ENCODE measurements at regions not wholly inside any gene's neighbourhood (a gene's known extent, or its start where the extent isn't known, plus 50 kb on each side); places are given as distances from the start of the nearest gene placed in this dataset.
A peak's percentile ranks its signal among the peaks of the same experiment; 100 is the strongest.
"Not testable (repeated sequence)": the region's sequence is repeated elsewhere in the genome, so short reads cannot be mapped to it uniquely, and the experiment has no call there.

DNA sequence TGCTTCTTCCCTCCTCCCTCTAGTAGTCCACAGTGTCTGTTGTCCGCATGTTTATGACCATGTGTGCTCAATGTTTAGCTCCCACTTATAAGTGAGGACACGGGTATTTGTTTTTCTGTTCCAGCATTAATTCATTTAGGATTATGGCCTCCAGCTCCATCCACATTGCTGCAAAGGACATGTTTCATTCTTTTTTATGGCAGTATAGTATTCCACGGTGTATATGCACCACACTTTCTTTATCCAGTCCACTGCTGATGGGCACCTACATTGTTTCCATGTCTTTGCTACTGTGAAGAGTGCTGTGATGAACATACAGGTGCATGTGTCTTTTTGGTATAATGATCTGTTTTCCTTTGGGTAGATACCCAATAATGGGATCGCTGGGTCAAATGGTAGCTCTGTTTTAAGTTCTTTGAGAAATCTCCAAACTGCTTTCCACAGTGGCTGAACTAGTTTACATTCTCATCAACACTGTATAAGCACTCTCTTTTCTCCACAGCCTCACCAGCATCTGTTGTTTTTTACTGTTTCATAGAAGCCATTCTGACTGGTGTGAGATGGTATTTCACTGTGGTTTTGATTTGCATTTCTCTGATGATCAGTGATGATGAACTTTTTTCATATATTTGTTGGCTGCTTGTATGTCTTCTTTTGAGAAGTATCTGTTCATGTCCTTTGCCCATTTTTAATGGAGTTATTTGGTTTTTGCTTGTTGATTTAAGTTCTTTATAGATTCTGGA is 63.0 kb upstream of the SLC22A16 start:
- peaks cover 0 to 16% of the 10 kb centered on the region in 2 donors for H3K4me1 ChIP-seq (ENCODE audit: control insufficient read depth in 2 of 2, insufficient read depth in 2 of 2, low read length in 1 of 2)
- H3K27me3 ChIP-seq (ENCODE audit: control insufficient read depth in 1 of 2, insufficient read depth in 2 of 2, low read length in 2 of 2); H3K9me3 ChIP-seq (ENCODE audit: control insufficient read depth in 2 of 2, insufficient read depth in 1 of 2, low read depth in 1 of 2, low read length in 1 of 2); H3K4me3 ChIP-seq (ENCODE audit: low read depth in 1 of 2, low read length in 2 of 2); H3K27ac ChIP-seq (ENCODE audit: low read depth in 2 of 2, low read length in 1 of 2); H3K36me3 ChIP-seq (ENCODE audit: control insufficient read depth in 2 of 2, insufficient read depth in 2 of 2, low read length in 1 of 2): not testable (repeated sequence)
- WGBS, 2 donors = 97 to 98% methylated on average over 4 of the region's 4 CpGs

DNA sequence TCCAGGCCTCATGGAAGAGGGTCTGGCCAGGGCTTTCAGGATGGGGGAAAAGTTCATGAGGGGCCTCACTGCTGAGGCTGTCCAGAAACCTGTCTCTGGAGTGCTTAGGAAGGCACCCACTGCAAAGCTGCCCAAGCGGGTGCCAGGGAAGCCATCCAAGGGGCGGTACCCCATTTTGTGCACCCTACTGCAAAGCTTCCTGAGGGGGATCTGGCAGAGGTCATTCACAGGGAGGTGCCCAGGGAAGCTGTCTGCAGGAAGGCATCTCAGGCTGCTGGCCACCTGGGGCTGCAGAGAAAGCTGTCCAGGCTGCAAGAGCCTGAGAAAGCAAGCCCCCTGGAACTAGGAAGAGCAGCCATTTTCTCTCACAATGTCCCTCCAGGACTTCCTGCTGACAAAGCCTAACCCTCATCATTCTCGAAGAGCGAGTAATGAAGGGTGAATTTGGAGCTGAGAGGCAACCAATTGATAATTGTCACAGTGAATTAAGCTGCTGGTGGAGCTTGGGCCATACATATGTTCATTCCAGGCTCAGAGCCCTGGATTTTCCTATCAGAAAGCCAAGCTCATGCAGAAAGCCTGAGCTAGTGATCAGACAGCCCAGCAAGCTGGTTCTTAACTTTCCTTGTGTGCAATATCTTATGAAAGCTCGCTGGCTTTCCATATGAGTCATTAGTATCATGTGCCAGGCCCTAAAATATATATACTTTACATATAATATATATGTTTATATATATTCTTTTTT is 62.2 kb upstream of the SLC22A16 start:
- 79 to 90% methylated on average over 5 of the region's 5 CpGs for WGBS, 2 donors
- no peaks in the 10 kb centered on the region for H3K9me3 ChIP-seq (ENCODE audit: control insufficient read depth in 2 of 2, insufficient read depth in 1 of 2, low read depth in 1 of 2, low read length in 1 of 2)
- no peaks in the 10 kb centered on the region for H3K36me3 ChIP-seq (ENCODE audit: control insufficient read depth in 2 of 2, insufficient read depth in 2 of 2, low read length in 1 of 2)
- no peaks in the 10 kb centered on the region for H3K27me3 ChIP-seq (ENCODE audit: control insufficient read depth in 1 of 2, insufficient read depth in 2 of 2, low read length in 2 of 2)
- peaks cover 0 to 10% of the 10 kb centered on the region in 2 donors for H3K4me1 ChIP-seq (ENCODE audit: control insufficient read depth in 2 of 2, insufficient read depth in 2 of 2, low read length in 1 of 2)
- H3K4me3 ChIP-seq (ENCODE audit: low read depth in 1 of 2, low read length in 2 of 2) = no peak overlapping the region
- peak overlapping the region in 1 of 2 donors; percentile 36 for H3K27ac ChIP-seq (ENCODE audit: low read depth in 2 of 2, low read length in 1 of 2)

DNA sequence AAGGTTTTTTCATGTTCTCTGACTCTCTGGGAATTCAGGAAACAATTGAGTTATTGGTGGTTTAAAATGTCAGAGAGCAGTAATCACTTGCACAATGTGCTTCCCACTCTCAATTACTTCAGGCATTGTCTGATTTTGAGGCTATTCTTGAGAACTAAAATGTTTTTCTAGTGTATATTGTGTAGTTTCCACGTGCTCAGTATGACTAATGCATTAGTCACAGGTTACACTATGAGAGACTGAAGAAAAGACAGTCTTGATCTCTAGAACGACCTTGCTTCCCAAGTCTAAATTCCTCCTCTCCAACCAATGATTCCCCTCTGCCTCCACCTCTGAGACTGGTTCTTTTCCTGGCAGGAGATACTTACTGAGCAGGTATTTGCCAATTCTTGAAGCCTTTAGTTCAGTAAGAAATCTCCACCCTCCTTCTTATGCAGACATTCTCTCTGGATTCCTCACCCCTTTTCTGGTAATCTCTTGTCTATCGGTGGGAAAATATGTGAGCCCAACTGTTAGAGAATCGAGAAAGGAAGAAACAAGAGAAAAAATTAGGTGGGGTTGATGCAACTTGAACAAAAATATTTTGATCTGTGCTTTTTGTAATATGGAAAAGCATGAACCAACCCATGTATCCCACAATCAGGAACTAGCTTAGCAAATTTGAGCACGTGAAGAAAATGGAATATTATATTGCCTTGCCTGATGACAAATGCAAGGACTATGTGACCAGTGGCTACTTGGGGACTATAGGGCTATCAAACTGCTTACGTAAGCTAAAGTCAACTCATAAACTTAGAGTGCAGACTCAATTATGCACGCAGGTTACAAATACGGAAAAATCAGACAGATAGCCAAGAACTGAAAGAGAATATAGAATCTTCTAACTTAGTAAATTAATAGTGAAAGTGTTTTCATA is 61.1 kb upstream of the SLC22A16 start:
- WGBS, 2 donors = 52 to 56% methylated on average over 8 of the region's 8 CpGs
- no peaks in the 10 kb centered on the region for H3K36me3 ChIP-seq (ENCODE audit: control insufficient read depth in 2 of 2, insufficient read depth in 2 of 2, low read length in 1 of 2)
- no peaks in the 10 kb centered on the region for H3K27me3 ChIP-seq (ENCODE audit: control insufficient read depth in 1 of 2, insufficient read depth in 2 of 2, low read length in 2 of 2)
- H3K4me1 ChIP-seq (ENCODE audit: control insufficient read depth in 2 of 2, insufficient read depth in 2 of 2, low read length in 1 of 2) = peaks cover 0 to 4% of the 10 kb centered on the region in 2 donors
- H3K27ac ChIP-seq (ENCODE audit: low read depth in 2 of 2, low read length in 1 of 2) = peak overlapping the region; percentile 33 to 61
- no peak overlapping the region for H3K4me3 ChIP-seq (ENCODE audit: low read depth in 1 of 2, low read length in 2 of 2)
- no peaks in the 10 kb centered on the region for H3K9me3 ChIP-seq (ENCODE audit: control insufficient read depth in 2 of 2, insufficient read depth in 1 of 2, low read depth in 1 of 2, low read length in 1 of 2)

DNA sequence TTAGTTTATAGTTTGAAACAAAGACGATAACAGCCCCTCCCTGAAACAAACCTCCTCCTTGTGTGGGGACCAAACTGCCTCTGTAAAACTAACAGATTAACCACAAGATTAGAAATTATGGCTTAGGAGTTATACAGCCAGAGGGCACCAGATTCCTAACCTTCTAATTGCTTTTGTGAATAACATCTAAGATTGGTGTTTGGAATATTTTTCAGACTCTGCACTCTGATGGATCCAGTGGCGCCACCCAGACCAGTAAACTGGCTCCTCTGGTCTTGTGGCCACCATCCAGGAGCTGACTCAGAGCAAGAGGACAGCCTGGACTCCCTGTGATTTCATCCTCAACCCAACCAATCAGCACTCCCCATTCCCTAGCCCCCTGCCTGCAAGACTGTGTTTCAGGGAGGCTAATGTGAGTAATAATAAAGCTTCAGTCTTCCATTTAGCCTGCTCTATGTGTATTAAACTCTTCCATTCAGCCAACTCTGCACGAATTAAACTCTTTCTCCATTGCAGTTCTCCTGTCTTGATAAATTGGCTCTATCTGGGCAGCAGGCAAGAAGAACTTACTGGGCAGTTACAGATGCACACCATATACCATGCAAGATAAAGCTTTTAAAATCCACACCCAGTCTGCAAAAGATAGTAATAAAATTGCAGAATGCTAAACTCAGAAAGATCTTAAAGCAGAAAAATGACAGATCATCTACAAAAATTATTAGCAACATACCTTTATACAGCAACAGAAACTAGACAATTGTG is 58.5 kb upstream of the SLC22A16 start:
- no peaks in the 10 kb centered on the region for H3K27me3 ChIP-seq (ENCODE audit: control insufficient read depth in 1 of 2, insufficient read depth in 2 of 2, low read length in 2 of 2)
- peaks cover 0 to 4% of the 10 kb centered on the region in 2 donors for H3K4me1 ChIP-seq (ENCODE audit: control insufficient read depth in 2 of 2, insufficient read depth in 2 of 2, low read length in 1 of 2)
- WGBS, 2 donors = 72 to 73% methylated on average over 3 of the region's 3 CpGs
- H3K27ac ChIP-seq (ENCODE audit: low read depth in 2 of 2, low read length in 1 of 2) = no peak overlapping the region
- H3K9me3 ChIP-seq (ENCODE audit: control insufficient read depth in 2 of 2, insufficient read depth in 1 of 2, low read depth in 1 of 2, low read length in 1 of 2) = no peaks in the 10 kb centered on the region
- H3K36me3 ChIP-seq (ENCODE audit: control insufficient read depth in 2 of 2, insufficient read depth in 2 of 2, low read length in 1 of 2) = no peaks in the 10 kb centered on the region
- no peak overlapping the region for H3K4me3 ChIP-seq (ENCODE audit: low read depth in 1 of 2, low read length in 2 of 2)

DNA sequence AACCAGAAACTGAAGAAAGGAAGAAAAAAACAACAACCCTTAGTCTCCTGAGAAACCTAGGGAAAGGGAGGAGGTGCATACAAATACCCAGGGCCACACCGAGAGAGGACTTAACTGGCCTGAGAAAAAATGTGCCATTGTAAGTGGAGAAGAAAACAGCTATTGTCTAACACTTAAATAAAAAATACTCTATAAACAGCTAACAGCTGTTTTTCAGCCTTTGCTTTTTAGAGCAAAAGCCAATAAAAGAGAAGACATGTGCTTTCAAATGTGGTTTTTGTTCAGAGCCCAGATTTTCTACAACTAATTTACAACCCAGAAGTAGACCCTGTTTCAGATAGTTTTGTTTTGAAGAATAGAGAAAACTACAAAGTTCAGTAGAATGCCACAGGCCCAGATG is 56.0 kb upstream of the SLC22A16 start:
- Histone ChIP-seq H3K27ac (ENCODE audit: low read depth in 2 of 2, low read length in 1 of 2) (no peak overlapping the region), H3K4me3 (ENCODE audit: low read depth in 1 of 2, low read length in 2 of 2) (no peak overlapping the region), H3K4me1 (ENCODE audit: control insufficient read depth in 2 of 2, insufficient read depth in 2 of 2, low read length in 1 of 2) (no peaks in the 10 kb centered on the region), H3K9me3 (ENCODE audit: control insufficient read depth in 2 of 2, insufficient read depth in 1 of 2, low read depth in 1 of 2, low read length in 1 of 2) (no peaks in the 10 kb centered on the region), H3K27me3 (ENCODE audit: control insufficient read depth in 1 of 2, insufficient read depth in 2 of 2, low read length in 2 of 2) (no peaks in the 10 kb centered on the region), H3K36me3 (ENCODE audit: control insufficient read depth in 2 of 2, insufficient read depth in 2 of 2, low read length in 1 of 2) (no peaks in the 10 kb centered on the region)
- WGBS, 2 donors = 65% methylated on average over 1 of the region's 1 CpG

DNA sequence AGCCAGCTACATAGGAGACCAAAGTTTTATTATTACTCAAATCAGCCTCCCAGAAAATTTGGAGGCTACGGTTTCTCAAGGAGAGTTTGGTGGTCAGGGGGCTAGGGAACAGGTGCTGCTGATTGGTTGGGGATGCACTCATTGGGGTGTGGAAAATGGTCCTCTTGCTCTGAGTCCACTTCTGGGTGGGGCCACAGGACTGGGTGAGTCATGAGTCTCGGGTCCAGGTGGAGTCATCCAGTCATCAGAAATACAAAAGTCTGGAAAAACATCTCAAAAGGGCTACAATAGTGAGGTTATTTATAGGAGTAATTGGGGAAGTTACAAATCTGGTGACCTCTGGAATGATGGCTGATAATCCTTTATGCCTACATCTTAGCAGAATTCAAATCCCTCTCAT is 54.3 kb upstream of the SLC22A16 start:
- no peaks in the 10 kb centered on the region for H3K36me3 ChIP-seq (ENCODE audit: control insufficient read depth in 2 of 2, insufficient read depth in 2 of 2, low read length in 1 of 2)
- H3K4me1 ChIP-seq (ENCODE audit: control insufficient read depth in 2 of 2, insufficient read depth in 2 of 2, low read length in 1 of 2) = no peaks in the 10 kb centered on the region
- no peaks in the 10 kb centered on the region for H3K27me3 ChIP-seq (ENCODE audit: control insufficient read depth in 1 of 2, insufficient read depth in 2 of 2, low read length in 2 of 2)
- WGBS, 2 donors = 58 to 67% methylated on average over 2 of the region's 2 CpGs
- H3K27ac ChIP-seq (ENCODE audit: low read depth in 2 of 2, low read length in 1 of 2) = no peak overlapping the region
- H3K9me3 ChIP-seq (ENCODE audit: control insufficient read depth in 2 of 2, insufficient read depth in 1 of 2, low read depth in 1 of 2, low read length in 1 of 2) = no peaks in the 10 kb centered on the region
- no peak overlapping the region for H3K4me3 ChIP-seq (ENCODE audit: low read depth in 1 of 2, low read length in 2 of 2)

DNA sequence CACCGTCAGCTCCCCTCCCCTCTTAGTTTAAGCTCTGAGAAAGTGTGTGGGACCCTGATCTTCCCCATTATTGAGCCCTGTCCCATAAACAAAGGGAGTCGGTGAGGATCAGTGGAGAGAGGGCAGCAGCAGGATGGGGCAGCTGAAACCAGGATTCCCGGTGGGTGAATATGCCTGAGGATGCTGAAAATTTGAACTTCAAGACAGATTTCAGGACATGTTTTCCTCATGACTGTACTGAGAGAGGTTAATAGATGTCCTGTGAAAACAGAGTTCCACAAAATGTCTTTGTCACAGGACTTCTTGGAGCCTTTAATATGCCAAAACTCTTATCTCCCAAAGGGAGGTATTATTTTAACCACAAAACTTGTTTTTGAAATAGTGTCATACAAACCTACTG is 53.5 kb upstream of the SLC22A16 start:
- Histone ChIP-seq H3K27me3 (ENCODE audit: control insufficient read depth in 1 of 2, insufficient read depth in 2 of 2, low read length in 2 of 2) (no peaks in the 10 kb centered on the region), H3K9me3 (ENCODE audit: control insufficient read depth in 2 of 2, insufficient read depth in 1 of 2, low read depth in 1 of 2, low read length in 1 of 2) (no peaks in the 10 kb centered on the region), H3K4me1 (ENCODE audit: control insufficient read depth in 2 of 2, insufficient read depth in 2 of 2, low read length in 1 of 2) (no peaks in the 10 kb centered on the region), H3K36me3 (ENCODE audit: control insufficient read depth in 2 of 2, insufficient read depth in 2 of 2, low read length in 1 of 2) (no peaks in the 10 kb centered on the region), H3K4me3 (ENCODE audit: low read depth in 1 of 2, low read length in 2 of 2) (no peak overlapping the region), H3K27ac (ENCODE audit: low read depth in 2 of 2, low read length in 1 of 2) (no peak overlapping the region)
- WGBS, 2 donors = 84 to 87% methylated on average over 3 of the region's 3 CpGs

DNA sequence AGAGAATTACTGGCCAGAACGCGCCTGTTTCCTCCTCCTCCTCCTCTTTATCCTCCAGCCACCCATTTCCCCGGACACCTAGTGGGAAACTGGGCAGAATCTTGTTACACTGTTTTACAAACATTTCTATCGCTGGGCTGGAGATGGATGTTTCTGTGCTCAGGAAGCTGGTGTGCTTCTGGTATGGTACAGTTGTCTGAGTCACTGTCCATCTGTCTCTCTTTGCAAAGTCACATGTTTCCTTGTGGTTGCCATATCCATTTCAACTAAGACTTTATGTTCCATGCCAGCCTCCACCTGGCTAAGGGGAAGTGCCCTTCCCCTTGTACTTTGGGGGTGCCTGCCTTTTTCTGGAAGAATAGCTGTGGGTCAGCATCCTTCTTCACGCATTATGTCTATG is 52.9 kb upstream of the SLC22A16 start:
- no peaks in the 10 kb centered on the region for H3K9me3 ChIP-seq (ENCODE audit: control insufficient read depth in 2 of 2, insufficient read depth in 1 of 2, low read depth in 1 of 2, low read length in 1 of 2)
- no peaks in the 10 kb centered on the region for H3K4me1 ChIP-seq (ENCODE audit: control insufficient read depth in 2 of 2, insufficient read depth in 2 of 2, low read length in 1 of 2)
- no peak overlapping the region for H3K27ac ChIP-seq (ENCODE audit: low read depth in 2 of 2, low read length in 1 of 2)
- H3K36me3 ChIP-seq (ENCODE audit: control insufficient read depth in 2 of 2, insufficient read depth in 2 of 2, low read length in 1 of 2) = no peaks in the 10 kb centered on the region
- H3K27me3 ChIP-seq (ENCODE audit: control insufficient read depth in 1 of 2, insufficient read depth in 2 of 2, low read length in 2 of 2) = no peaks in the 10 kb centered on the region
- WGBS, 2 donors = 75 to 82% methylated on average over 5 of the region's 5 CpGs
- no peak overlapping the region for H3K4me3 ChIP-seq (ENCODE audit: low read depth in 1 of 2, low read length in 2 of 2)

DNA sequence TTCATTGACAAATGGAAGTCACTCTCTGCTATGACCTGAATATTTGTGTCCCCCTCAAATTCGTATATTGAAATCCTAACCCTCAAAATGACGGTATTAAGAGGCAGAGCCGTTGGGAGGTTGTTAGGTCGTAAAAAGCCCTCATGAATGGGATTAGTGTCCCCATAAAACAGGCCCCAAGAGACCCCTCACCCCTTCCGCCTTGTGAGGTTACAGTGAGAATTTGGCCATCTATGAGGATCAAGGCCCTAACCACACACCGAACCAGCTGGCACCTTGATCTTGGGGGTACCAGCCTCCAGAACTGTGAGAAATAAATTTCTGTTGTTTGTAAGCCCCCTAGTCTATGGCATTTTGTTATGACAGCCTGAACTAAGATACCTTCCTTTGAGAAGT is 52.5 kb upstream of the SLC22A16 start:
- Histone ChIP-seq H3K27me3 (ENCODE audit: control insufficient read depth in 1 of 2, insufficient read depth in 2 of 2, low read length in 2 of 2) (no peaks in the 10 kb centered on the region), H3K4me3 (ENCODE audit: low read depth in 1 of 2, low read length in 2 of 2) (no peak overlapping the region), H3K27ac (ENCODE audit: low read depth in 2 of 2, low read length in 1 of 2) (no peak overlapping the region), H3K36me3 (ENCODE audit: control insufficient read depth in 2 of 2, insufficient read depth in 2 of 2, low read length in 1 of 2) (no peaks in the 10 kb centered on the region), H3K9me3 (ENCODE audit: control insufficient read depth in 2 of 2, insufficient read depth in 1 of 2, low read depth in 1 of 2, low read length in 1 of 2) (no peaks in the 10 kb centered on the region), H3K4me1 (ENCODE audit: control insufficient read depth in 2 of 2, insufficient read depth in 2 of 2, low read length in 1 of 2) (no peaks in the 10 kb centered on the region)
- 94 to 95% methylated on average over 6 of the region's 6 CpGs for WGBS, 2 donors
